Fibroblast of lung (primary cell): ENCODE measurements at regions not wholly inside any gene's neighbourhood (a gene's known extent, or its start where the extent isn't known, plus 50 kb on each side); places are given as distances from the start of the nearest gene placed in this dataset.

Source experiments
- EZH2 ChIP-seq: IDR thresholded peaks from 2 replicates; pipeline ENCODE4 v1.5.1; 2012; ENCODE audit warnings: low read length, control low read depth, mild to moderate bottlenecking; ENCODE audit errors: missing control alignments
- TF ChIP-seq, protein P1 (sequence below), 2 donors: IDR thresholded peaks in 1 of 2; conservative IDR thresholded peaks in 1 of 2; 1 replicate in 1 of 2; 2 replicates in 1 of 2; pipeline ENCODE4 v1.5.1; 2011 to 2012; ENCODE audit warnings: low read length in 2 of 2, control low read depth in 1 of 2, inconsistent platforms in 1 of 2, low read depth in 1 of 2, mild to moderate bottlenecking in 1 of 2

- TF ChIP-seq EZH2 = no peak
- TF ChIP-seq, protein P1, sequence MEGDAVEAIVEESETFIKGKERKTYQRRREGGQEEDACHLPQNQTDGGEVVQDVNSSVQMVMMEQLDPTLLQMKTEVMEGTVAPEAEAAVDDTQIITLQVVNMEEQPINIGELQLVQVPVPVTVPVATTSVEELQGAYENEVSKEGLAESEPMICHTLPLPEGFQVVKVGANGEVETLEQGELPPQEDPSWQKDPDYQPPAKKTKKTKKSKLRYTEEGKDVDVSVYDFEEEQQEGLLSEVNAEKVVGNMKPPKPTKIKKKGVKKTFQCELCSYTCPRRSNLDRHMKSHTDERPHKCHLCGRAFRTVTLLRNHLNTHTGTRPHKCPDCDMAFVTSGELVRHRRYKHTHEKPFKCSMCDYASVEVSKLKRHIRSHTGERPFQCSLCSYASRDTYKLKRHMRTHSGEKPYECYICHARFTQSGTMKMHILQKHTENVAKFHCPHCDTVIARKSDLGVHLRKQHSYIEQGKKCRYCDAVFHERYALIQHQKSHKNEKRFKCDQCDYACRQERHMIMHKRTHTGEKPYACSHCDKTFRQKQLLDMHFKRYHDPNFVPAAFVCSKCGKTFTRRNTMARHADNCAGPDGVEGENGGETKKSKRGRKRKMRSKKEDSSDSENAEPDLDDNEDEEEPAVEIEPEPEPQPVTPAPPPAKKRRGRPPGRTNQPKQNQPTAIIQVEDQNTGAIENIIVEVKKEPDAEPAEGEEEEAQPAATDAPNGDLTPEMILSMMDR (conservative IDR thresholded peaks at IDR 0.05 in 1 of 2, IDR thresholded peaks at IDR 0.05 in 1 of 2; ENCODE audit: low read depth in 1 of 2, low read length in 2 of 2) = no peak
Observed at GRCh38 chr3:76063811-76064210, 278.5 kb upstream of the ZNF717 start.
